HepG2 (cell line): ENCODE measurements at regions not wholly inside any gene's neighbourhood (a gene's known extent, or its start where the extent isn't known, plus 50 kb on each side); places are given as distances from the start of the nearest gene placed in this dataset.
"Not testable (repeated sequence)": the region's sequence is repeated elsewhere in the genome, so short reads cannot be mapped to it uniquely, and the experiment has no call there.

Source experiments
- ATAC-seq: fragments of 200-7000 bp; cut with Tn5 transposase; 3 replicates; pipeline ENCODE4 v1.9.1; 2020; ENCODE audit warnings: mild to moderate bottlenecking, moderate library complexity
- BruUV-seq: library from RNA; stranded (reverse); fragments of 400-500 nt; replicated peaks from 2 replicates; lab custom pipeline; 2021; lab: Mats Ljungman, UMichigan
- CTCF ChIA-PET: fragments of 300-600 bp; formaldehyde crosslinking; extraction: SDS; loops from one replicate; lab custom pipeline; 2021; ENCODE audit warnings: low total read pairs, inconsistent platforms, low intra/inter-chr PET ratio; lab: Yijun Ruan, JAX
- POLR2A ChIA-PET: fragments of 350-600 bp; sonication (Branson Sonifier 250); formaldehyde crosslinking; loops from one replicate; lab custom pipeline; 2020; ENCODE audit warnings: antibody characterized with exemption, inconsistent platforms; lab: Yijun Ruan, JAX
- DNase-seq: peaks from one replicate; pipeline ENCODE4 v3.0.0-alpha.2; 2015; ENCODE audit warnings: low spot score
- FAIRE-seq: peaks from 3 replicates; lab custom pipeline; 2011; peaks lifted over from hg19 to GRCh38; lab: Jason Lieb, UNC
- H2AFZ ChIP-seq: one replicate; pipeline ENCODE4 v1.6.1; 2011; ENCODE audit warnings: low read length, inconsistent platforms
- H3K27ac ChIP-seq: fragments of 300-600 bp; 3 replicates; pipeline ENCODE4 v1.8.0; 2011; ENCODE audit warnings: mixed run types, mild to moderate bottlenecking, mixed read lengths, low read length, inconsistent platforms; ENCODE audit not compliant: insufficient read depth; ENCODE audit errors: extremely low read length
- H3K27me3 ChIP-seq, 2 experiments: fragments of 200-600 bp in 1 of 2; 2 replicates in 1 of 2; 3 replicates in 1 of 2; pipeline versions ENCODE4 v1.6.0 to v1.8.0; 2011; ENCODE audit warnings: low read length in 2 of 2, mild to moderate bottlenecking in 2 of 2, moderate library complexity in 2 of 2, inconsistent platforms in 1 of 2; ENCODE audit not compliant: insufficient read depth in 2 of 2, control insufficient read depth in 1 of 2
- H3K36me3 ChIP-seq, 2 experiments: fragments of 200-600 bp in 1 of 2; replicated peaks in 1 of 2; 2 replicates in 1 of 2; 3 replicates in 1 of 2; pipeline versions ENCODE4 v1.5.1 to v1.8.0; 2011; ENCODE audit warnings: low read length in 2 of 2, inconsistent platforms in 1 of 2; ENCODE audit not compliant: insufficient read depth in 2 of 2, control insufficient read depth in 1 of 2
- H3K4me1 ChIP-seq: 2 replicates; pipeline ENCODE4 v1.5.1; 2012; ENCODE audit warnings: low read length, inconsistent platforms; ENCODE audit not compliant: insufficient read depth
- H3K4me2 ChIP-seq: 2 replicates; pipeline ENCODE4 v1.6.0; 2011; ENCODE audit warnings: low read depth, low read length, inconsistent platforms
- H3K4me3 ChIP-seq, 3 experiments: fragments of 200-600 bp in 1 of 3; sonication (generic), shearing (Covaris generic) in 1 of 3; replicated peaks in 1 of 3; 2 replicates each; pipeline ENCODE4 v1.5.1; 2011 to 2016; ENCODE audit warnings: low read length in 3 of 3, inconsistent platforms in 2 of 3, low read depth in 2 of 3, mild to moderate bottlenecking in 2 of 3, control low read depth in 1 of 3, mixed read lengths in 1 of 3; ENCODE audit not compliant: insufficient read depth in 1 of 3
- H3K79me2 ChIP-seq: one replicate; pipeline ENCODE4 v1.6.1; 2011; ENCODE audit warnings: low read length, inconsistent platforms; ENCODE audit not compliant: insufficient read depth
- H3K9ac ChIP-seq: 2 replicates; pipeline ENCODE4 v1.6.0; 2011; ENCODE audit warnings: mild to moderate bottlenecking, low read depth, low read length, inconsistent platforms; ENCODE audit not compliant: insufficient read depth
- H3K9me3 ChIP-seq: 2 replicates; pipeline ENCODE4 v1.5.1; 2012; ENCODE audit warnings: mild to moderate bottlenecking, low read length
- H4K20me1 ChIP-seq: 2 replicates; pipeline ENCODE4 v1.6.0; 2011; ENCODE audit warnings: inconsistent platforms, mild to moderate bottlenecking, low read length, moderate library complexity; ENCODE audit not compliant: insufficient read depth
- FUBP1 ChIP-seq: sonication (generic); formaldehyde crosslinking; IDR thresholded peaks from 2 replicates; pipeline ENCODE4 v1.5.1; 2020; ENCODE audit warnings: missing genetic modification reagents, mild to moderate bottlenecking, borderline replicate concordance
- HMGXB3 ChIP-seq: sonication (generic); formaldehyde crosslinking; IDR thresholded peaks from 2 replicates; pipeline ENCODE4 v1.4.0; 2020; ENCODE audit warnings: missing genetic modification reagents, borderline replicate concordance
- RARG ChIP-seq: sonication (generic); formaldehyde crosslinking; IDR thresholded peaks from 2 replicates; pipeline ENCODE4 v1.4.0; 2020; ENCODE audit warnings: low read depth, mild to moderate bottlenecking, missing genetic modification reagents
- SIX4 ChIP-seq: sonication (generic); formaldehyde crosslinking; IDR thresholded peaks from 2 replicates; pipeline ENCODE4 v1.4.0; 2020; ENCODE audit warnings: missing genetic modification reagents
- TAF15 ChIP-seq: fragments of 200-400 bp; formaldehyde crosslinking; IDR thresholded peaks from one replicate; pipeline ENCODE4 v1.6.1; 2018; ENCODE audit warnings: mild to moderate bottlenecking, low read depth, low read length; ENCODE audit not compliant: poor library complexity, severe bottlenecking
- ZBTB46 ChIP-seq: sonication (generic); formaldehyde crosslinking; IDR thresholded peaks from 2 replicates; pipeline ENCODE4 v1.4.0; 2020; ENCODE audit warnings: mild to moderate bottlenecking, missing genetic modification reagents, borderline replicate concordance
- ZIK1 ChIP-seq: sonication (generic); formaldehyde crosslinking; IDR thresholded peaks from 2 replicates; pipeline ENCODE4 v1.5.0; 2020; ENCODE audit warnings: mild to moderate bottlenecking, low read depth, missing genetic modification reagents, borderline replicate concordance
- ZNF546 ChIP-seq: sonication (generic); formaldehyde crosslinking; conservative IDR thresholded peaks from 2 replicates; pipeline ENCODE4 v1.8.1; 2023; ENCODE audit warnings: mild to moderate bottlenecking, missing genetic modification reagents
- WGBS: methylation state at CpG from one replicate; pipeline ENCODE4 v1.1.6; 2017; ENCODE audit warnings: low lambda C conversion rate; 5-methylcytosine and 5-hydroxymethylcytosine counted together
- in situ Hi-C: cut with HindIII; loops from 2 replicates; pipeline ENCODE4 v1.10.0; 2017; ENCODE audit warnings: low pct_unique_long_range_greater_than_20kb; ENCODE audit not compliant: extremely low pct_ligation_motif_present
- intact Hi-C: fragments of 100-400 bp; cut with micrococcal nuclease; formaldehyde crosslinking; loops from one replicate; pipeline ENCODE4 v1.10.0; 2022; ENCODE audit not compliant: unreplicated experiment

GRCh38 chr11:91063399-91063798 lies 840.5 kb upstream of the CHORDC1 start:
- H3K79me2 ChIP-seq, H3K9me3 ChIP-seq, CTCF ChIA-PET, in situ Hi-C loops, H3K4me3 ChIP-seq, H2AFZ ChIP-seq, H4K20me1 ChIP-seq, DNase-seq, H3K4me1 ChIP-seq, H3K9ac ChIP-seq, H3K27me3 ChIP-seq, ATAC-seq, H3K36me3 ChIP-seq, H3K4me2 ChIP-seq, H3K27ac ChIP-seq, intact Hi-C loops, POLR2A ChIA-PET, BruUV-seq, FAIRE-seq: not testable (repeated sequence)
- 83% methylated on average over 4 of the region's 29 CpGs for WGBS

GRCh38 chr11:91047882-91048281 lies 825.0 kb upstream of the CHORDC1 start:
- H3K4me1 ChIP-seq: no peaks in the 10 kb centered on the region
- WGBS: 7% methylated on average over 2 of the region's 2 CpGs
- FAIRE-seq: no peak
- in situ Hi-C loops: no loop called here
- H2AFZ ChIP-seq: no peak overlapping the region
- no peak overlapping the region for H3K27ac ChIP-seq
- DNase-seq: no peak
- H3K9me3 ChIP-seq: no peaks in the 10 kb centered on the region; the same call in 1 of the 2 replicates
- CTCF ChIA-PET: no interaction called here
- intact Hi-C loops: no loop called here
- no peak overlapping the region for H3K4me2 ChIP-seq
- no TSS peak for BruUV-seq
- POLR2A ChIA-PET: no interaction called here
- no peaks in the 10 kb centered on the region for H3K79me2 ChIP-seq
- H4K20me1 ChIP-seq: no peaks in the 10 kb centered on the region
- H3K9ac ChIP-seq: no peak overlapping the region
- no peaks in the 10 kb centered on the region for H3K36me3 ChIP-seq
- H3K27me3 ChIP-seq: no peaks in the 10 kb centered on the region
- H3K4me3 ChIP-seq: no peak overlapping the region
- no peak for ATAC-seq
- TF ChIP-seq TAF15: no peak
- no peak for TF ChIP-seq ZNF546 (CRISPR knock-in tag)
- no peak for TF ChIP-seq SIX4
- TF ChIP-seq RARG: no peak
- TF ChIP-seq FUBP1 (CRISPR knock-in tag): no peak
- no peak for TF ChIP-seq HMGXB3
- TF ChIP-seq ZIK1: no peak
- no peak for TF ChIP-seq ZBTB46
